CD4-positive, alpha-beta T cell (primary cell): ENCODE measurements at regions not wholly inside any gene's neighbourhood (a gene's known extent, or its start where the extent isn't known, plus 50 kb on each side); places are given as distances from the start of the nearest gene placed in this dataset.

Experiments used
- ATAC-seq: fragments of 200-7000 bp; cut with Tn5 transposase; one replicate; pipeline ENCODE4 v1.10.0; 2022; ENCODE audit warnings: mild to moderate bottlenecking; ENCODE audit not compliant: poor library complexity
- CTCF ChIA-PET: fragments of 350-600 bp; sonication (Branson Sonifier 250); formaldehyde crosslinking; loops from one replicate; lab custom pipeline; 2021; ENCODE audit warnings: antibody characterized with exemption, inconsistent platforms; lab: Charles Lee
- POLR2A ChIA-PET: fragments of 350-600 bp; sonication (Branson Sonifier 250); formaldehyde crosslinking; loops from one replicate; lab custom pipeline; 2021; ENCODE audit warnings: antibody characterized with exemption, inconsistent platforms; lab: Charles Lee
- DNase-seq, 14 experiments: peaks; one replicate each; pipeline ENCODE4 v3.0.0-alpha.2; 2013 to 2020; ENCODE audit warnings: mixed read lengths in 2 of 14
- H3K27ac ChIP-seq, 2 donors: one replicate each; pipeline versions ENCODE4 v1.5.1 to v1.7.0; 2013; ENCODE audit warnings: low read length in 2 of 2, low read depth in 1 of 2, mild to moderate bottlenecking in 1 of 2
- H3K27me3 ChIP-seq, 2 experiments: 1 replicate in 1 of 2; 2 replicates in 1 of 2; pipeline versions ENCODE4 v1.6.1 to v1.7.0; 2013; ENCODE audit warnings: low read length in 2 of 2, control low read depth in 1 of 2, mild to moderate bottlenecking in 1 of 2, moderate library complexity in 1 of 2; ENCODE audit not compliant: insufficient read depth in 2 of 2, control insufficient read depth in 1 of 2
- H3K36me3 ChIP-seq: one replicate; pipeline ENCODE4 v1.6.1; 2013; ENCODE audit warnings: low read length, control low read depth; ENCODE audit not compliant: insufficient read depth
- H3K4me1 ChIP-seq: one replicate; pipeline ENCODE4 v1.6.1; 2013; ENCODE audit warnings: low read length, control low read depth; ENCODE audit not compliant: insufficient read depth
- H3K4me3 ChIP-seq: one replicate; pipeline ENCODE4 v1.5.1; 2013; ENCODE audit warnings: mild to moderate bottlenecking, low read length, moderate library complexity
- H3K9me3 ChIP-seq, 2 experiments: 1 replicate in 1 of 2; 2 replicates in 1 of 2; pipeline versions ENCODE4 v1.6.1 to v1.7.0; 2013; ENCODE audit warnings: low read length in 2 of 2, mild to moderate bottlenecking in 2 of 2, control low read depth in 1 of 2, moderate library complexity in 1 of 2; ENCODE audit not compliant: control insufficient read depth in 1 of 2, insufficient read depth in 1 of 2
- H3K27ac Mint-ChIP-seq: one replicate; pipeline ENCODE4 v1.8.0; 2020; ENCODE audit warnings: mixed read lengths
- H3K27me3 Mint-ChIP-seq: one replicate; pipeline ENCODE4 v1.8.0; 2021; ENCODE audit warnings: mixed read lengths
- H3K36me3 Mint-ChIP-seq: one replicate; pipeline ENCODE4 v1.8.0; 2021; ENCODE audit warnings: low read depth, mixed read lengths
- H3K4me1 Mint-ChIP-seq: one replicate; pipeline ENCODE4 v1.8.0; 2021; ENCODE audit warnings: low read depth, mixed read lengths
- H3K4me3 Mint-ChIP-seq: one replicate; pipeline ENCODE4 v1.8.0; 2020; ENCODE audit warnings: mild to moderate bottlenecking, mixed read lengths
- H3K9me3 Mint-ChIP-seq: one replicate; pipeline ENCODE4 v1.8.0; 2020; ENCODE audit warnings: mixed read lengths
- CTCF ChIP-seq: fragments of 200-600 bp; IDR thresholded peaks from one replicate; pipeline ENCODE4 v1.8.0; 2022; ENCODE audit warnings: antibody characterized with exemption, mild to moderate bottlenecking
- intact Hi-C, 2 experiments: fragments of 100-400 bp; cut with DNase I in 1 of 2; cut with micrococcal nuclease in 1 of 2; formaldehyde crosslinking; loops; one replicate each; pipeline versions ENCODE4 v1.15.1 to v1.9.0; 2023 to 2025; cut with DNase I, micrococcal nuclease

- Histone ChIP-seq H3K36me3 (no peaks in the 10 kb centered on the region), H3K9me3 (peaks cover 0 to under 1% of the 10 kb centered on the region in 2 experiments), H3K4me1 (no peaks in the 10 kb centered on the region), H3K27me3 (no peaks in the 10 kb centered on the region), H3K4me3 (no peak overlapping the region), H3K27ac (no peak overlapping the region)
- Mint-ChIP-seq H3K4me3 (no peak overlapping the region), H3K27me3 (no peaks in the 10 kb centered on the region), H3K4me1 (no peaks in the 10 kb centered on the region), H3K36me3 (no peaks in the 10 kb centered on the region), H3K9me3 (no peaks in the 10 kb centered on the region), H3K27ac (no peak overlapping the region)
- TF ChIP-seq CTCF: no peak
- CTCF ChIA-PET: no interaction called here
- intact Hi-C loops: no loop called here
- ATAC-seq (no peak), DNase-seq (no peak)
- POLR2A ChIA-PET: no interaction called here
These were observed 261.5 kb upstream of the NPSR1 start for GRCh38 chr7:34396437-34397064.

- no peak overlapping the region for H3K4me3 Mint-ChIP-seq
- intact Hi-C loops: no loop called here
- no peaks in the 10 kb centered on the region for H3K36me3 ChIP-seq
- DNase-seq (no peak), ATAC-seq (no peak)
- no peaks in the 10 kb centered on the region for H3K4me1 ChIP-seq
- no peaks in the 10 kb centered on the region for H3K9me3 Mint-ChIP-seq
- no peaks in the 10 kb centered on the region for H3K9me3 ChIP-seq
- no peaks in the 10 kb centered on the region for H3K27me3 Mint-ChIP-seq
- no peaks in the 10 kb centered on the region for H3K27me3 ChIP-seq
- no peaks in the 10 kb centered on the region for H3K36me3 Mint-ChIP-seq
- TF ChIP-seq CTCF: no peak
- POLR2A ChIA-PET: no interaction called here
- no peaks in the 10 kb centered on the region for H3K4me1 Mint-ChIP-seq
- H3K27ac Mint-ChIP-seq: no peak overlapping the region
- H3K27ac ChIP-seq: no peak overlapping the region
- CTCF ChIA-PET: no interaction called here
- no peak overlapping the region for H3K4me3 ChIP-seq
These were observed 256.2 kb upstream of the NPSR1 start for GRCh38 chr7:34401776-34402175.

GRCh38 chr7:34406848-34407530 is 251.0 kb upstream of the NPSR1 start:
- no peaks in the 10 kb centered on the region for H3K27me3 Mint-ChIP-seq
- no peak for TF ChIP-seq CTCF
- CTCF ChIA-PET: no interaction called here
- DNase-seq (no peak), ATAC-seq (no peak)
- no peak overlapping the region for H3K27ac Mint-ChIP-seq
- peaks cover 0 to 6% of the 10 kb centered on the region in 2 experiments for H3K9me3 ChIP-seq
- no peaks in the 10 kb centered on the region for H3K36me3 Mint-ChIP-seq
- H3K4me1 Mint-ChIP-seq: no peaks in the 10 kb centered on the region
- no peaks in the 10 kb centered on the region for H3K27me3 ChIP-seq
- H3K4me3 Mint-ChIP-seq: no peak overlapping the region
- no peak overlapping the region for H3K27ac ChIP-seq
- intact Hi-C loops: no loop called here
- POLR2A ChIA-PET: no interaction called here
- no peaks in the 10 kb centered on the region for H3K36me3 ChIP-seq
- H3K9me3 Mint-ChIP-seq: peaks cover 5% of the 10 kb centered on the region
- H3K4me3 ChIP-seq: no peak overlapping the region
- H3K4me1 ChIP-seq: no peaks in the 10 kb centered on the region
